Osteocyte (in vitro differentiated cells): ENCODE measurements at regions not wholly inside any gene's neighbourhood (a gene's known extent, or its start where the extent isn't known, plus 50 kb on each side); places are given as distances from the start of the nearest gene placed in this dataset.
"Not testable (repeated sequence)": the region's sequence is repeated elsewhere in the genome, so short reads cannot be mapped to it uniquely, and the experiment has no call there.

Experiments
- DNase-seq: peaks from one replicate; pipeline ENCODE4 v3.0.0; 2021; ENCODE audit warnings: mixed read lengths; ENCODE audit not compliant: unreplicated experiment; ENCODE audit errors: extremely low spot score
- H3K27ac Mint-ChIP-seq: one replicate; pipeline ENCODE4 v1.8.0; 2021; ENCODE audit warnings: mild to moderate bottlenecking, mixed read lengths; ENCODE audit not compliant: unreplicated experiment
- H3K27me3 Mint-ChIP-seq: one replicate; pipeline ENCODE4 v1.8.0; 2021; ENCODE audit warnings: mixed read lengths; ENCODE audit not compliant: unreplicated experiment
- H3K36me3 Mint-ChIP-seq: one replicate; pipeline ENCODE4 v1.8.0; 2021; ENCODE audit warnings: mixed read lengths; ENCODE audit not compliant: unreplicated experiment
- H3K4me1 Mint-ChIP-seq: one replicate; pipeline ENCODE4 v1.8.0; 2021; ENCODE audit warnings: mixed read lengths; ENCODE audit not compliant: unreplicated experiment
- H3K4me3 Mint-ChIP-seq: one replicate; pipeline ENCODE4 v1.8.0; 2021; ENCODE audit warnings: mild to moderate bottlenecking, moderate library complexity, mixed read lengths; ENCODE audit not compliant: unreplicated experiment
- H3K9me3 Mint-ChIP-seq: one replicate; pipeline ENCODE4 v1.8.0; 2021; ENCODE audit warnings: mixed read lengths; ENCODE audit not compliant: unreplicated experiment
- TF ChIP-seq, protein P1 (sequence below): fragments of 200-600 bp; sonication (generic); IDR thresholded peaks from 2 replicates; pipeline ENCODE4 v1.5.0; 2021; ENCODE audit warnings: antibody characterized with exemption, mild to moderate bottlenecking, moderate library complexity

DNA sequence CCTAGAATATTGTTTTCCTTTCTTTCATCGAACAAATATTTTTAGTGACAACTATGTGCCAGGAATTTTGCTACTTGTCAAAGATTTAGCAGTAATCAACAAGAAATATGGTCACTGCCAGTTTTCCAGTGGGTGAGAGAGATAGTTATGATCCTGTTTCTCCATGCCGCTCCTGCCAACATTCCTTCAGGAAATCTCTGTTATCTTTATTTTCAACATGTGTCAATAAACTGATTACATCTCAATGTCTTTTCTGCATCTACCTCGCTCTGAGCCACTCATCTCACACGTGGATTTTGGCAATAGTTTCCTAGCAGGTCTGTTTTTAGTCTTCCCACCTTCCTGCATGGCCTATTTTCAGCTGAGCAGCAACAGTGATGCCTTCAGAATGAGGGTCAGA is 650.0 kb upstream of the STXBP6 start:
- TF ChIP-seq, protein P1, sequence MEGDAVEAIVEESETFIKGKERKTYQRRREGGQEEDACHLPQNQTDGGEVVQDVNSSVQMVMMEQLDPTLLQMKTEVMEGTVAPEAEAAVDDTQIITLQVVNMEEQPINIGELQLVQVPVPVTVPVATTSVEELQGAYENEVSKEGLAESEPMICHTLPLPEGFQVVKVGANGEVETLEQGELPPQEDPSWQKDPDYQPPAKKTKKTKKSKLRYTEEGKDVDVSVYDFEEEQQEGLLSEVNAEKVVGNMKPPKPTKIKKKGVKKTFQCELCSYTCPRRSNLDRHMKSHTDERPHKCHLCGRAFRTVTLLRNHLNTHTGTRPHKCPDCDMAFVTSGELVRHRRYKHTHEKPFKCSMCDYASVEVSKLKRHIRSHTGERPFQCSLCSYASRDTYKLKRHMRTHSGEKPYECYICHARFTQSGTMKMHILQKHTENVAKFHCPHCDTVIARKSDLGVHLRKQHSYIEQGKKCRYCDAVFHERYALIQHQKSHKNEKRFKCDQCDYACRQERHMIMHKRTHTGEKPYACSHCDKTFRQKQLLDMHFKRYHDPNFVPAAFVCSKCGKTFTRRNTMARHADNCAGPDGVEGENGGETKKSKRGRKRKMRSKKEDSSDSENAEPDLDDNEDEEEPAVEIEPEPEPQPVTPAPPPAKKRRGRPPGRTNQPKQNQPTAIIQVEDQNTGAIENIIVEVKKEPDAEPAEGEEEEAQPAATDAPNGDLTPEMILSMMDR = no peak
- DNase-seq = no peak
- Mint-ChIP-seq H3K4me3 (no peak overlapping the region), H3K9me3 (peaks cover 25% of the 10 kb centered on the region), H3K27ac (no peak overlapping the region), H3K27me3 (no peaks in the 10 kb centered on the region), H3K36me3 (no peaks in the 10 kb centered on the region), H3K4me1 (no peaks in the 10 kb centered on the region)

DNA sequence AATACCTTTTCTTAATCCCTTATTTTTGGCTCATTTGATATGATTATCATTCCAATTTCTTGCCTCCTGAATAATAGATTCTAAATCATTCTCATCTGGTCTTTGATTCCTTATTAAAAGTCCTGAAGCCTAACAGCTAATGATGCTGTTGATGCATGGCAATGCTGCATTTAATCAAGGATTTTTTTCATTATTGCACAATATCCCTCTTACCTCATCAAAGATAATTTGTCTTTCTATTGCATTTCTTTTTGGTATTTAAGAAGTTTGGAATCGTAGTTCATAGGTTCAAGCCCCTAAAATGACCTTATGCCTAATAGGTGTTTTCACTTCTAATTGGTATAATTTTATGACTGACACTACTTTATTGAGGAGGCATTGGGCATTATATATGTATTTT is 648.2 kb upstream of the STXBP6 start:
- Mint-ChIP-seq H3K27me3 (no peaks in the 10 kb centered on the region), H3K27ac (no peak overlapping the region), H3K4me1 (no peaks in the 10 kb centered on the region), H3K36me3 (no peaks in the 10 kb centered on the region), H3K9me3 (peaks cover 31% of the 10 kb centered on the region), H3K4me3 (no peak overlapping the region)
- DNase-seq = no peak
- TF ChIP-seq, protein P1 = no peak

DNA sequence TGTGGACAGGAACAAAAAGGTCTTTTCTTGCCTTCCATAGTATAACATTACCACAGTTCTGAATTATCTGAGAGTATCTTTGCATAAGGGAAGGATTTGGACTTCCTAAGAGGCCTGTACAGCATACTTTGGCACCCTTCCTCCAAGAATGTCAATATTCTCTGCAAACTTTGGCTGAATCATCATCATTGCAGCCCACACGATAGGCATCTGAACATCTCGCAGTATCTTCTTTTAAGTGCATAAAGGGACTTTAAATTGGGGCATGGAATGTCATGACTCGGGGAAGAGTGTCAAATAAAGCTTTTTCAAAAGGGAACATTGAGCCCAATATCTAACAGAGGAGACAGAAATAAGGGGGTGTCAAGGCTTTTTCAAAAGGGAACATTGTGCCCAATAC is 646.2 kb upstream of the STXBP6 start:
- Mint-ChIP-seq H3K4me3 (no peak overlapping the region), H3K27ac (no peak overlapping the region), H3K27me3 (no peaks in the 10 kb centered on the region), H3K9me3 (peaks cover 39% of the 10 kb centered on the region), H3K4me1 (no peaks in the 10 kb centered on the region), H3K36me3 (no peaks in the 10 kb centered on the region)
- TF ChIP-seq, protein P1 = no peak
- DNase-seq = no peak

DNA sequence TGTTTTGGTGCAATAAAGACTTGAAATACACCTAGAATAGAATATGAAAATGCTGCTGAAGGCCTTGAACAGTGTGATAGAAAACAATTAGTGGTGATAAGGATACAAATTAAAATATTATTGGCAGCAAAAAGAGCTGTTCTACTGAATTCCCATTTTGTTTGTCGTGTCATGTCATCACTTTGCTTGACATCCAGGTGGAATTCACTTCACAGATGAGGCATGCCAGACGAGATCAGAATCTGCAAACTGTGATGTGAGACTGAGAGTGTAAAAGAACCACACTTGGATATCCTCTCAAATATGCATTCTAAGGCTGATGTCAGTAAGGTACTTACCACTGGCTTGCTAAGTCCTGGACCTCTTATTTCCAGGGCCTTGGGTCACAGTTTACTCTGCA is 635.1 kb upstream of the STXBP6 start:
- TF ChIP-seq, protein P1 = no peak
- Mint-ChIP-seq H3K4me3 (no peak overlapping the region), H3K9me3 (peaks cover 33% of the 10 kb centered on the region), H3K36me3 (no peaks in the 10 kb centered on the region), H3K4me1 (no peaks in the 10 kb centered on the region), H3K27ac (no peak overlapping the region), H3K27me3 (no peaks in the 10 kb centered on the region)
- DNase-seq = no peak

DNA sequence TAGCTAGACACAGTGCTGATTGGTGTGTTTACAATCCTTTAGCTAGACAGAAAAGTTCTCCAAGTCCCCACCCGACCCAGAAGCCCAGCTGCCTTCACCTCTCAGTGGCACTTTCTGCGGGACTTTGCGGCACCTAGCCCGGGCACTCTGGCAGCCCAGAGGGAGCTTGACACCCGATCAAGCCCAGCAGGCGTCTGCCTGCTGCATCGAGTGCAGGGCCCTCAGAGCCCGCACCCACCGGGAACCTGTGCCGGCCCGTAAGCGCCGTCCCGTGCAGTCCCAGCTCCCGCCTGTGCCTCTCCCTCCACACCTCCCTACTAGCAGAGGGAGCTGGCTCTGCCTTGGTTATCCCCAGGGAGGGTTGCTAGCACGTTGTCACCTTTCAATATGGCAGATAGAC is 631.0 kb upstream of the STXBP6 start:
- DNase-seq = no peak
- no peaks in the 10 kb centered on the region for H3K4me1 Mint-ChIP-seq
- no peak overlapping the region for H3K27ac Mint-ChIP-seq
- H3K27me3 Mint-ChIP-seq = no peaks in the 10 kb centered on the region
- no peaks in the 10 kb centered on the region for H3K36me3 Mint-ChIP-seq
- H3K9me3 Mint-ChIP-seq = peaks cover 46% of the 10 kb centered on the region
- TF ChIP-seq, protein P1 = no peak
- no peak overlapping the region for H3K4me3 Mint-ChIP-seq

DNA sequence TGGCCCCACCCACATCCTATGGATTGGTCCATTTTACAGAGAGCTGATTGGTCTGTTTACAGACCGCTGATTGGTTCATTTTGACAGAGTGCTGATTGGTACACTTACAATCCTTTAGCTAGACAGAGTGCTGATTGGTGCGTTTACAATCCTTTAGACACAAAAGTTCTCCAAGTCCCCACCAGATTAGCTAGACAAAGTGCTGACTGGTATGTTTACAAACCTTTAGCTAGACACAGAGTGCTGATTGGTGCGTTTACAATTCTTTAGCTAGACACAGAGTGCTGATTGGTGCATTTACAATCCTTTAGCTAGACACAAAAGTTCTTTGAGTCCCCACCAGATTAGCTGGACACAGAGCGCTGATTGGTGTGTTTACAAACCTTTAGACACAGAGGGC is 630.6 kb upstream of the STXBP6 start:
- not testable (repeated sequence) for DNase-seq, H3K36me3 Mint-ChIP-seq, H3K4me3 Mint-ChIP-seq, H3K4me1 Mint-ChIP-seq, H3K27me3 Mint-ChIP-seq, H3K27ac Mint-ChIP-seq
- peaks cover 46% of the 10 kb centered on the region for H3K9me3 Mint-ChIP-seq
